HepG2 (cell line): ENCODE measurements at regions not wholly inside any gene's neighbourhood (a gene's known extent, or its start where the extent isn't known, plus 50 kb on each side); places are given as distances from the start of the nearest gene placed in this dataset.
"Not testable (repeated sequence)": the region's sequence is repeated elsewhere in the genome, so short reads cannot be mapped to it uniquely, and the experiment has no call there.

Source experiments
- ATAC-seq: fragments of 200-7000 bp; cut with Tn5 transposase; 3 replicates; pipeline ENCODE4 v1.9.1; 2020; ENCODE audit warnings: mild to moderate bottlenecking, moderate library complexity
- BruUV-seq: library from RNA; stranded (reverse); fragments of 400-500 nt; replicated peaks from 2 replicates; lab custom pipeline; 2021; lab: Mats Ljungman, UMichigan
- CTCF ChIA-PET: fragments of 300-600 bp; formaldehyde crosslinking; extraction: SDS; loops from one replicate; lab custom pipeline; 2021; ENCODE audit warnings: low total read pairs, inconsistent platforms, low intra/inter-chr PET ratio; lab: Yijun Ruan, JAX
- POLR2A ChIA-PET: fragments of 350-600 bp; sonication (Branson Sonifier 250); formaldehyde crosslinking; loops from one replicate; lab custom pipeline; 2020; ENCODE audit warnings: antibody characterized with exemption, inconsistent platforms; lab: Yijun Ruan, JAX
- DNase-seq: peaks from one replicate; pipeline ENCODE4 v3.0.0-alpha.2; 2015; ENCODE audit warnings: low spot score
- FAIRE-seq: peaks from 3 replicates; lab custom pipeline; 2011; peaks lifted over from hg19 to GRCh38; lab: Jason Lieb, UNC
- H2AFZ ChIP-seq: one replicate; pipeline ENCODE4 v1.6.1; 2011; ENCODE audit warnings: low read length, inconsistent platforms
- H3K27ac ChIP-seq: fragments of 300-600 bp; 3 replicates; pipeline ENCODE4 v1.8.0; 2011; ENCODE audit warnings: mixed run types, mild to moderate bottlenecking, mixed read lengths, low read length, inconsistent platforms; ENCODE audit not compliant: insufficient read depth; ENCODE audit errors: extremely low read length
- H3K27me3 ChIP-seq, 2 experiments: fragments of 200-600 bp in 1 of 2; 2 replicates in 1 of 2; 3 replicates in 1 of 2; pipeline versions ENCODE4 v1.6.0 to v1.8.0; 2011; ENCODE audit warnings: low read length in 2 of 2, mild to moderate bottlenecking in 2 of 2, moderate library complexity in 2 of 2, inconsistent platforms in 1 of 2; ENCODE audit not compliant: insufficient read depth in 2 of 2, control insufficient read depth in 1 of 2
- H3K36me3 ChIP-seq, 2 experiments: fragments of 200-600 bp in 1 of 2; replicated peaks in 1 of 2; 2 replicates in 1 of 2; 3 replicates in 1 of 2; pipeline versions ENCODE4 v1.5.1 to v1.8.0; 2011; ENCODE audit warnings: low read length in 2 of 2, inconsistent platforms in 1 of 2; ENCODE audit not compliant: insufficient read depth in 2 of 2, control insufficient read depth in 1 of 2
- H3K4me1 ChIP-seq: 2 replicates; pipeline ENCODE4 v1.5.1; 2012; ENCODE audit warnings: low read length, inconsistent platforms; ENCODE audit not compliant: insufficient read depth
- H3K4me2 ChIP-seq: 2 replicates; pipeline ENCODE4 v1.6.0; 2011; ENCODE audit warnings: low read depth, low read length, inconsistent platforms
- H3K4me3 ChIP-seq, 3 experiments: fragments of 200-600 bp in 1 of 3; sonication (generic), shearing (Covaris generic) in 1 of 3; replicated peaks in 1 of 3; 2 replicates each; pipeline ENCODE4 v1.5.1; 2011 to 2016; ENCODE audit warnings: low read length in 3 of 3, inconsistent platforms in 2 of 3, low read depth in 2 of 3, mild to moderate bottlenecking in 2 of 3, control low read depth in 1 of 3, mixed read lengths in 1 of 3; ENCODE audit not compliant: insufficient read depth in 1 of 3
- H3K79me2 ChIP-seq: one replicate; pipeline ENCODE4 v1.6.1; 2011; ENCODE audit warnings: low read length, inconsistent platforms; ENCODE audit not compliant: insufficient read depth
- H3K9ac ChIP-seq: 2 replicates; pipeline ENCODE4 v1.6.0; 2011; ENCODE audit warnings: mild to moderate bottlenecking, low read depth, low read length, inconsistent platforms; ENCODE audit not compliant: insufficient read depth
- H3K9me3 ChIP-seq: 2 replicates; pipeline ENCODE4 v1.5.1; 2012; ENCODE audit warnings: mild to moderate bottlenecking, low read length
- H4K20me1 ChIP-seq: 2 replicates; pipeline ENCODE4 v1.6.0; 2011; ENCODE audit warnings: inconsistent platforms, mild to moderate bottlenecking, low read length, moderate library complexity; ENCODE audit not compliant: insufficient read depth
- WGBS: methylation state at CpG from one replicate; pipeline ENCODE4 v1.1.6; 2017; ENCODE audit warnings: low lambda C conversion rate; 5-methylcytosine and 5-hydroxymethylcytosine counted together
- in situ Hi-C: cut with HindIII; loops from 2 replicates; pipeline ENCODE4 v1.10.0; 2017; ENCODE audit warnings: low pct_unique_long_range_greater_than_20kb; ENCODE audit not compliant: extremely low pct_ligation_motif_present
- intact Hi-C: fragments of 100-400 bp; cut with micrococcal nuclease; formaldehyde crosslinking; loops from one replicate; pipeline ENCODE4 v1.10.0; 2022; ENCODE audit not compliant: unreplicated experiment
- TF ChIP-seq, protein P1 (sequence below): sonication (generic); formaldehyde crosslinking; IDR thresholded peaks from 2 replicates; pipeline ENCODE4 v1.4.0; 2020; ENCODE audit warnings: missing genetic modification reagents

GRCh38 chrX:3938587-3938986, 225.1 kb upstream of the PRKX start:
- 50% methylated on average over 2 of the region's 3 CpGs for WGBS
- FAIRE-seq (no peak), DNase-seq (no peak), ATAC-seq (no peak)
- BruUV-seq: no TSS peak
- no peaks in the 10 kb centered on the region for H3K27me3 ChIP-seq
- ChIA-PET CTCF (no interaction called here), POLR2A (no interaction called here)
- H3K9ac ChIP-seq: no peak overlapping the region
- H3K4me3 ChIP-seq: no peak overlapping the region
- in situ Hi-C loops (loop anchor here (25.0 kb wide), 1 partner anchor 126 kb away; no protein-coding TSS in a partner anchor), intact Hi-C loops (no loop called here)
- no peaks in the 10 kb centered on the region for H4K20me1 ChIP-seq
- no peaks in the 10 kb centered on the region for H3K36me3 ChIP-seq
- no peak overlapping the region for H3K4me2 ChIP-seq
- no peaks in the 10 kb centered on the region for H3K79me2 ChIP-seq
- TF ChIP-seq, protein P1, sequence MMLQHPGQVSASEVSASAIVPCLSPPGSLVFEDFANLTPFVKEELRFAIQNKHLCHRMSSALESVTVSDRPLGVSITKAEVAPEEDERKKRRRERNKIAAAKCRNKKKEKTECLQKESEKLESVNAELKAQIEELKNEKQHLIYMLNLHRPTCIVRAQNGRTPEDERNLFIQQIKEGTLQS (CRISPR knock-in tag): no peak
- no peaks in the 10 kb centered on the region for H3K4me1 ChIP-seq
- H3K9me3 ChIP-seq: no peaks in the 10 kb centered on the region
- no peak overlapping the region for H3K27ac ChIP-seq
- H2AFZ ChIP-seq: no peak overlapping the region

DNA sequence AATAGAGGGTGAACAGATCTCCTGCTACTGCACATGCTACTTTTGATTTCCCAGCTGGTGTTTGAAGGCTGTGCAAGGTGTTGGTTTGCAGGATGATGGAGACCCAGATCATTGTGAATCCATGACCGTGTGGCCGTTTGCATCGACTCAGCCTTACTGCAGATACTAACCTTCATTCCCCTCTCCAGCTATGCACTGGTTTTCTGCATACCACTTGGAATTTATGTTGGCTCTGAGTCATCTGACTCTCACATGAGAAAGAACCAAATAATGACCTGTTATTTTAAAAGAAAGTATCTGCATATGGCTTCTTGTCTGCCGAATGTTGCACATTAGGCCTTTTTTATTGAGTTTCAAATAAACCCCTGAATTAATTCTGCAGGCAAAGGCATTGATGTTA, 221.7 kb upstream of the PRKX start:
- in situ Hi-C loops: loop anchor here (25.0 kb wide), 1 partner anchor 123 kb away; no protein-coding TSS in a partner anchor
- H3K4me1 ChIP-seq, intact Hi-C loops, FAIRE-seq, H3K27me3 ChIP-seq, H3K79me2 ChIP-seq, H3K27ac ChIP-seq, ATAC-seq, H2AFZ ChIP-seq, H3K36me3 ChIP-seq, DNase-seq, BruUV-seq, CTCF ChIA-PET, H3K4me3 ChIP-seq, H3K4me2 ChIP-seq, H3K9ac ChIP-seq, H4K20me1 ChIP-seq, POLR2A ChIA-PET, H3K9me3 ChIP-seq: not testable (repeated sequence)
- no CpG with 5 or more reads among the region's 4 CpGs for WGBS

- H3K4me2 ChIP-seq, H3K4me1 ChIP-seq, FAIRE-seq, BruUV-seq, H3K79me2 ChIP-seq, DNase-seq, H2AFZ ChIP-seq, H3K27ac ChIP-seq, H4K20me1 ChIP-seq, POLR2A ChIA-PET, H3K4me3 ChIP-seq, H3K36me3 ChIP-seq, H3K9ac ChIP-seq, H3K9me3 ChIP-seq, intact Hi-C loops, in situ Hi-C loops, H3K27me3 ChIP-seq, CTCF ChIA-PET: not testable (repeated sequence)
- peak; percentile 98 for ATAC-seq
- no CpG with 5 or more reads among the region's 78 CpGs for WGBS
Observed at GRCh38 chrX:3920424-3921017, 207.1 kb upstream of the PRKX start.

GRCh38 chrX:3919668-3920423, 206.4 kb upstream of the PRKX start:
- H3K79me2 ChIP-seq, H2AFZ ChIP-seq, CTCF ChIA-PET, BruUV-seq, H3K36me3 ChIP-seq, H3K4me1 ChIP-seq, H3K27me3 ChIP-seq, intact Hi-C loops, H3K4me3 ChIP-seq, H3K9me3 ChIP-seq, H3K4me2 ChIP-seq, H4K20me1 ChIP-seq, in situ Hi-C loops, H3K27ac ChIP-seq, DNase-seq, POLR2A ChIA-PET, FAIRE-seq, H3K9ac ChIP-seq: not testable (repeated sequence)
- no CpG with 5 or more reads among the region's 79 CpGs for WGBS
- peak; percentile 59 for ATAC-seq
